Mesenchymal stem cell (in vitro differentiated cells and primary cell): ENCODE measurements at regions not wholly inside any gene's neighbourhood (a gene's known extent, or its start where the extent isn't known, plus 50 kb on each side); places are given as distances from the start of the nearest gene placed in this dataset.
"Not testable (repeated sequence)": the region's sequence is repeated elsewhere in the genome, so short reads cannot be mapped to it uniquely, and the experiment has no call there.

Source experiments
- DNase-seq: peaks from one replicate; pipeline ENCODE4 v3.0.0-alpha.2; 2013
- H2AFZ ChIP-seq: one replicate; pipeline ENCODE4 v1.6.1; 2013; ENCODE audit warnings: low read depth, mild to moderate bottlenecking, control low read depth, inconsistent platforms, low read length, moderate library complexity
- H2AK5ac ChIP-seq: 2 replicates; pipeline ENCODE4 v1.6.1; 2013; ENCODE audit warnings: low read length, moderate library complexity, mild to moderate bottlenecking, inconsistent platforms; ENCODE audit not compliant: severe bottlenecking
- H2BK120ac ChIP-seq: one replicate; pipeline ENCODE4 v1.6.1; 2013; ENCODE audit warnings: low read depth, mild to moderate bottlenecking, inconsistent platforms, low read length, moderate library complexity
- H2BK12ac ChIP-seq, 2 experiments: one replicate each; pipeline ENCODE4 v1.6.1; 2013; ENCODE audit warnings: inconsistent platforms in 2 of 2, low read length in 2 of 2, mild to moderate bottlenecking in 2 of 2, moderate library complexity in 2 of 2, control low read depth in 1 of 2
- H2BK15ac ChIP-seq: one replicate; pipeline ENCODE4 v1.6.1; 2013; ENCODE audit warnings: mild to moderate bottlenecking, low read depth, inconsistent platforms; ENCODE audit not compliant: poor library complexity, severe bottlenecking
- H2BK5ac ChIP-seq: 2 replicates; pipeline ENCODE4 v1.6.1; 2013; ENCODE audit warnings: low read depth, mild to moderate bottlenecking, low read length, control low read depth, inconsistent platforms; ENCODE audit not compliant: poor library complexity, severe bottlenecking
- H3K14ac ChIP-seq, 2 experiments: one replicate each; pipeline ENCODE4 v1.6.1; 2013; ENCODE audit warnings: inconsistent platforms in 2 of 2, low read length in 2 of 2, control low read depth in 1 of 2, mild to moderate bottlenecking in 1 of 2, moderate library complexity in 1 of 2
- H3K18ac ChIP-seq, 2 experiments: one replicate each; pipeline ENCODE4 v1.6.1; 2013; ENCODE audit warnings: inconsistent platforms in 2 of 2, low read length in 2 of 2, control low read depth in 1 of 2, low read depth in 1 of 2, mild to moderate bottlenecking in 1 of 2
- H3K23ac ChIP-seq, 2 experiments: one replicate each; pipeline ENCODE4 v1.6.1; 2013; ENCODE audit warnings: inconsistent platforms in 2 of 2, low read length in 2 of 2, mild to moderate bottlenecking in 2 of 2, moderate library complexity in 2 of 2, control low read depth in 1 of 2
- H3K27ac ChIP-seq: 2 replicates; pipeline ENCODE4 v1.5.1; 2013; ENCODE audit warnings: mild to moderate bottlenecking, moderate library complexity, low read length, control low read depth, inconsistent platforms; ENCODE audit not compliant: poor library complexity, severe bottlenecking
- H3K27me3 ChIP-seq, 2 experiments: 2 replicates each; pipeline versions ENCODE4 v1.6.1 to v1.7.0; 2013; ENCODE audit warnings: low read length in 2 of 2, mild to moderate bottlenecking in 2 of 2, moderate library complexity in 2 of 2, control low read depth in 1 of 2, inconsistent platforms in 1 of 2; ENCODE audit not compliant: control insufficient read depth in 1 of 2, insufficient read depth in 1 of 2
- H3K36me3 ChIP-seq, 2 experiments: 2 replicates each; pipeline versions ENCODE4 v1.6.1 to v1.7.0; 2013; ENCODE audit warnings: low read length in 2 of 2, control low read depth in 1 of 2, inconsistent platforms in 1 of 2, low read depth in 1 of 2, mild to moderate bottlenecking in 1 of 2; ENCODE audit not compliant: insufficient read depth in 2 of 2, control insufficient read depth in 1 of 2
- H3K4ac ChIP-seq, 2 experiments: one replicate each; pipeline ENCODE4 v1.6.1; 2013; ENCODE audit warnings: inconsistent platforms in 2 of 2, low read length in 2 of 2, mild to moderate bottlenecking in 2 of 2, moderate library complexity in 2 of 2, control low read depth in 1 of 2, low read depth in 1 of 2
- H3K4me1 ChIP-seq: 2 replicates; pipeline ENCODE4 v1.6.1; 2013; ENCODE audit warnings: low read depth, low read length, control low read depth; ENCODE audit not compliant: control insufficient read depth, insufficient read depth
- H3K4me2 ChIP-seq: 2 replicates; pipeline ENCODE4 v1.6.1; 2013; ENCODE audit warnings: low read length, mild to moderate bottlenecking, inconsistent platforms; ENCODE audit not compliant: poor library complexity, severe bottlenecking
- H3K4me3 ChIP-seq, 2 experiments: 2 replicates each; pipeline versions ENCODE4 v1.5.1 to v1.7.0; 2013; ENCODE audit warnings: low read length in 2 of 2, mild to moderate bottlenecking in 2 of 2, control low read depth in 1 of 2, low read depth in 1 of 2; ENCODE audit not compliant: insufficient read depth in 1 of 2
- H3K79me1 ChIP-seq: replicated peaks from 2 replicates; pipeline ENCODE4 v1.6.1; 2013; ENCODE audit warnings: mild to moderate bottlenecking, control low read depth, low read length, inconsistent platforms; ENCODE audit not compliant: poor library complexity, severe bottlenecking
- H3K9ac ChIP-seq: 2 replicates; pipeline ENCODE4 v1.7.0; 2013; ENCODE audit warnings: mild to moderate bottlenecking, low read length, moderate library complexity
- H3K9me3 ChIP-seq: 2 replicates; pipeline ENCODE4 v1.7.0; 2013; ENCODE audit warnings: mild to moderate bottlenecking, low read length; ENCODE audit not compliant: control insufficient read depth
- H4K8ac ChIP-seq: one replicate; pipeline ENCODE4 v1.6.1; 2013; ENCODE audit warnings: inconsistent platforms, mild to moderate bottlenecking, low read length, moderate library complexity
- H4K91ac ChIP-seq: one replicate; pipeline ENCODE4 v1.6.1; 2013; ENCODE audit warnings: mild to moderate bottlenecking, low read length, inconsistent platforms
- WGBS: methylation state at CpG from one replicate; pipeline ENCODE4 v1.1.7; 2013; ENCODE audit warnings: mixed read lengths; 5-methylcytosine and 5-hydroxymethylcytosine counted together

- H4K8ac ChIP-seq: no peak overlapping the region
- WGBS: 94% methylated on average over 2 of the region's 2 CpGs
- no peak overlapping the region for H3K14ac ChIP-seq
- H2BK5ac ChIP-seq: no peak overlapping the region
- DNase-seq: no peak
- peak overlapping the region in 1 of 2 experiments; percentile 38 for H3K4ac ChIP-seq
- no peak overlapping the region for H3K18ac ChIP-seq
- H4K91ac ChIP-seq: no peak overlapping the region
- H2AK5ac ChIP-seq: peak overlapping the region; percentile 98
- no peak overlapping the region for H3K23ac ChIP-seq
- peak overlapping the region; percentile 82 for H3K9ac ChIP-seq
- H2BK120ac ChIP-seq: no peak overlapping the region
- H3K4me2 ChIP-seq: no peak overlapping the region
- H2BK15ac ChIP-seq: no peak overlapping the region
- H2BK12ac ChIP-seq: no peak overlapping the region
- H3K27ac ChIP-seq: peak overlapping the region; percentile 89
- no peaks in the 10 kb centered on the region for H3K9me3 ChIP-seq
- H3K4me1 ChIP-seq: peaks cover 11% of the 10 kb centered on the region
- H3K79me1 ChIP-seq: peaks cover 2% of the 10 kb centered on the region
- no peaks in the 10 kb centered on the region for H3K36me3 ChIP-seq
- H2AFZ ChIP-seq: no peak overlapping the region
- no peaks in the 10 kb centered on the region for H3K27me3 ChIP-seq
- H3K4me3 ChIP-seq: no peak overlapping the region
These were observed 294.9 kb upstream of the BOD1L1 start for GRCh38 chr4:13922459-13922858.

- Histone ChIP-seq H2AK5ac (peak overlapping the region; percentile 31), H3K27ac (peak overlapping the region; percentile 89), H2BK15ac (no peak overlapping the region), H3K4ac (peak overlapping the region in 1 of 2 experiments; percentile 71), H3K27me3 (no peaks in the 10 kb centered on the region), H3K14ac (no peak overlapping the region), H3K4me1 (peaks cover 9% of the 10 kb centered on the region), H4K91ac (no peak overlapping the region), H2BK5ac (peak overlapping the region; percentile 61), H3K23ac (no peak overlapping the region), H2BK120ac (no peak overlapping the region), H3K4me2 (no peak overlapping the region), H3K36me3 (no peaks in the 10 kb centered on the region), H2BK12ac (peak overlapping the region in 1 of 2 experiments; percentile 96), H2AFZ (no peak overlapping the region), H3K9ac (peak overlapping the region; percentile 82), H3K9me3 (no peaks in the 10 kb centered on the region), H3K79me1 (peaks cover 2% of the 10 kb centered on the region), H3K18ac (peak overlapping the region in 1 of 2 experiments; percentile 42), H4K8ac (no peak overlapping the region), H3K4me3 (no peak overlapping the region)
- WGBS: 62% methylated on average over 4 of the region's 4 CpGs
- DNase-seq: no peak
These were observed 295.5 kb upstream of the BOD1L1 start for GRCh38 chr4:13922873-13923645.

GRCh38 chr4:13924900-13925299, 297.4 kb upstream of the BOD1L1 start:
- not testable (repeated sequence) for H3K4me2 ChIP-seq, H4K8ac ChIP-seq, H3K9me3 ChIP-seq, H2BK15ac ChIP-seq, H3K27ac ChIP-seq, H2AFZ ChIP-seq, H3K4me3 ChIP-seq, H3K27me3 ChIP-seq, H3K79me1 ChIP-seq, H3K23ac ChIP-seq, H3K9ac ChIP-seq, H3K4me1 ChIP-seq, H2BK120ac ChIP-seq, H3K14ac ChIP-seq, H2BK5ac ChIP-seq, H4K91ac ChIP-seq, DNase-seq, H2BK12ac ChIP-seq, H3K36me3 ChIP-seq, H3K4ac ChIP-seq
- no CpG with 5 or more reads among the region's 1 CpG for WGBS
- peak overlapping the region in 1 of 2 experiments; percentile 37 for H3K18ac ChIP-seq
- peak overlapping the region; percentile 68 for H2AK5ac ChIP-seq

GRCh38 chr4:13928214-13928613, 300.7 kb upstream of the BOD1L1 start:
- no peak overlapping the region for H3K23ac ChIP-seq
- peak overlapping the region in 1 of 2 experiments; percentile 12 for H3K18ac ChIP-seq
- H2BK12ac ChIP-seq: no peak overlapping the region
- no peak overlapping the region for H3K4ac ChIP-seq
- no peaks in the 10 kb centered on the region for H3K9me3 ChIP-seq
- H2BK15ac ChIP-seq: no peak overlapping the region
- H2BK5ac ChIP-seq: no peak overlapping the region
- H3K36me3 ChIP-seq: no peaks in the 10 kb centered on the region
- H3K9ac ChIP-seq: no peak overlapping the region
- H3K4me3 ChIP-seq: no peak overlapping the region
- H3K4me1 ChIP-seq: no peaks in the 10 kb centered on the region
- WGBS: 94% methylated on average over 7 of the region's 7 CpGs
- H4K91ac ChIP-seq: no peak overlapping the region
- no peak overlapping the region for H3K4me2 ChIP-seq
- no peak overlapping the region for H3K14ac ChIP-seq
- peaks cover 2% of the 10 kb centered on the region for H3K79me1 ChIP-seq
- no peak overlapping the region for H2BK120ac ChIP-seq
- H3K27ac ChIP-seq: no peak overlapping the region
- H2AK5ac ChIP-seq: no peak overlapping the region
- peak overlapping the region; percentile 69 for H4K8ac ChIP-seq
- DNase-seq: no peak
- no peaks in the 10 kb centered on the region for H3K27me3 ChIP-seq
- H2AFZ ChIP-seq: no peak overlapping the region
